ENCODE measurements at regions not wholly inside any gene's neighbourhood (a gene's known extent, or its start where the extent isn't known, plus 50 kb on each side); places are given as distances from the start of the nearest gene placed in this dataset.

DNA sequence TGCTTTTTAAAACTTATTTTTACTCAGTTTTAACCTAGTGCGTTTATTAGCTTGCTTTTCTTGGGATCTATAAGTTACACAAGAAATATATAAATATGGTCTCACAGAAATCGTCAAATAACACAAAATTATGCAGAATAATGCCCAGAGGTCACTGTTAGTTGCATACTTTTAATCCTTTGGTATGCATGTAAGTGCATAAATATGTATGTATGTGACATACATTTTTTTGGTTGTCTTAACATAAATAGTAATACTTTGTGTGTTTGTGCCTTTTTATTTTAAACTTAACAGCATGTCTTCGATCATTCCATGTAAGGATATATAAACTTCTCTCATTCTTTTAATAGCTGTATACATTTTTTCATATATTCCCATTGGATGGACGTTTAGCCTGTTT, 459.6 kb downstream of the PCNX1 start:
- Histone ChIP-seq H3K9me1 (ENCODE audit: control insufficient read depth, insufficient read depth, low read length) (no peaks in the 10 kb centered on the region), H3K4me2 (ENCODE audit: insufficient read depth, low read length) (no peak overlapping the region), H4K20me1 (replicated peaks; ENCODE audit: control insufficient read depth, insufficient read depth, low read length) (no peaks in the 10 kb centered on the region), H3K27me3 (ENCODE audit: control insufficient read depth in 2 of 2, insufficient read depth in 2 of 2, low read length in 2 of 2) (no peaks in the 10 kb centered on the region), H3K27ac (ENCODE audit: extremely low read depth, low read depth, low read length) (no peak overlapping the region), H3K4me3 (no peak overlapping the region), H3K4me1 (replicated peaks in 1 of 2; ENCODE audit: control insufficient read depth in 2 of 2, insufficient read depth in 2 of 2, low read length in 2 of 2) (peaks cover 2 to 27% of the 10 kb centered on the region in 2 experiments; a peak in 4 of 5 replicates), H2AFZ (ENCODE audit: low read depth, low read length) (no peak overlapping the region), H3K79me2 (ENCODE audit: control insufficient read depth, insufficient read depth, low read length) (peaks cover 21% of the 10 kb centered on the region; the same call in 2 of the 3 replicates), H3K9me3 (replicated peaks; ENCODE audit: control insufficient read depth, insufficient read depth, low read depth, low read length) (no peaks in the 10 kb centered on the region), H3K36me3 (ENCODE audit: control insufficient read depth, insufficient read depth, low read length) (no peaks in the 10 kb centered on the region), H3K9ac (ENCODE audit: insufficient read depth in 1 of 2, low read depth in 2 of 2, low read length in 2 of 2) (no peak overlapping the region)
- 87% methylated on average over 4 of the region's 4 CpGs for WGBS (ENCODE audit: insufficient coverage, low coverage, missing lambda C conversion rate)
- CTCF ChIA-PET (ENCODE audit: low intra/inter-chr PET ratio), result no interaction called here
- TF ChIP-seq ZFX (CRISPR knock-in tag; IDR thresholded peaks at IDR 0.05) (no peak), RB1 (IDR thresholded peaks at IDR 0.05; ENCODE audit: low read depth) (no peak)
- intact Hi-C loops (cut with micrococcal nuclease) (no loop called here), in situ Hi-C loops (cut with MboI) (no loop called here)
- no TSS peak for BruUV-seq (replicated peaks)
- no peak for ATAC-seq
- no peak for DNase-seq (ENCODE audit: extremely low read depth in 1 of 4, low spot score in 3 of 4)
- POLR2A ChIA-PET, result no interaction called here
- no peak for FAIRE-seq

DNA sequence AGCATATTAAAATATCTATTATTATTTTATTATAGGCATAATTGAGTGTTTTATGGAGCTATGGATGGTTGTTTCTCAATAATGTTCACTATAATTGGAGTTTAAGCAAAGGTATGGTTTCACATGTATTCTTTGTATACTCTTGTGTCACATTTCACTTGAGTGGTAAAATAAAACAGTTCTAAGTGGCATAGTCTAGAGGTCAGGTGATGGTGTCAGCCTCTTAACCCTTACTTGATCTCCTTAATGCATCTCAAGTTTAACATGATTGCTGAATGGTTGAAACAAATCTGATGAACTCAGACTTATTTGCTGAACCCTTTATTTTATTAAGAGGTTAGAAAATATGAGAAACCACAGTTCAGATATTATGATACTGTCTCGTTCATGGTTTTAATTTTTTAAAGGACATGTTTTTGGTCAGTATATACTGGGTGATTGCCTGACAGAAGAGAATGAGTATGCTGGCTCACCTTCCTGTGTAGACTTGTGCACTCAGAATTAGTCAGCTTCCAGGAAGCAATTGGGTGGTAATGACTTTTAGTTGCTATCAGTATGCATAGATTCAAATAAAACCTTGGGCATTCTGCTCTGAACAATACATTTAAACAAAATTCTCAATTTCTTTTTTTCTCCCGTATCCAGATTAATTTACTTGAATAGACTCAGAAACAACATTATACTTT, 464.6 kb downstream of the PCNX1 start:
- H3K27ac ChIP-seq (ENCODE audit: extremely low read depth, low read depth, low read length), result peak overlapping the region; percentile 31; the same call in 1 of the 3 replicates
- H4K20me1 ChIP-seq (replicated peaks; ENCODE audit: control insufficient read depth, insufficient read depth, low read length), result no peaks in the 10 kb centered on the region
- H3K9me1 ChIP-seq (ENCODE audit: control insufficient read depth, insufficient read depth, low read length), result no peaks in the 10 kb centered on the region
- H3K36me3 ChIP-seq (ENCODE audit: control insufficient read depth, insufficient read depth, low read length), result no peaks in the 10 kb centered on the region
- H3K27me3 ChIP-seq (ENCODE audit: control insufficient read depth in 2 of 2, insufficient read depth in 2 of 2, low read length in 2 of 2), result no peaks in the 10 kb centered on the region
- H3K9me3 ChIP-seq (replicated peaks; ENCODE audit: control insufficient read depth, insufficient read depth, low read depth, low read length), result no peaks in the 10 kb centered on the region
- no peak overlapping the region for H2AFZ ChIP-seq (ENCODE audit: low read depth, low read length)
- intact Hi-C loops (cut with micrococcal nuclease) (no loop called here), in situ Hi-C loops (cut with MboI) (no loop called here)
- 20% methylated on average over 1 of the region's 2 CpGs for WGBS (ENCODE audit: insufficient coverage, low coverage, missing lambda C conversion rate)
- H3K4me1 ChIP-seq (replicated peaks in 1 of 2; ENCODE audit: control insufficient read depth in 2 of 2, insufficient read depth in 2 of 2, low read length in 2 of 2), result peaks cover 0 to 7% of the 10 kb centered on the region in 2 experiments; a peak in 1 of 5 replicates
- FAIRE-seq (no peak), ATAC-seq (peak; percentile 85), DNase-seq (ENCODE audit: extremely low read depth in 1 of 4, low spot score in 3 of 4) (peak in 2 of 4 experiments; percentile 22 to 41)
- H3K9ac ChIP-seq (ENCODE audit: insufficient read depth in 1 of 2, low read depth in 2 of 2, low read length in 2 of 2), result 0 out of 4 replicates have a peak overlapping the region, but pooled peaks of 1 of the 2 experiments have one; percentile 38
- no peak overlapping the region for H3K4me3 ChIP-seq
- no TSS peak for BruUV-seq (replicated peaks)
- ChIA-PET POLR2A (no interaction called here), CTCF (ENCODE audit: low intra/inter-chr PET ratio) (no interaction called here)
- no peak overlapping the region for H3K4me2 ChIP-seq (ENCODE audit: insufficient read depth, low read length)
- H3K79me2 ChIP-seq (ENCODE audit: control insufficient read depth, insufficient read depth, low read length), result peaks cover 6% of the 10 kb centered on the region; the same call in 1 of the 3 replicates
- TF ChIP-seq RB1 (IDR thresholded peaks at IDR 0.05; ENCODE audit: low read depth) (no peak), SRSF3 (IDR thresholded peaks at IDR 0.05; ENCODE audit: insufficient read depth, low read length) (no peak), ZSCAN29 (IDR thresholded peaks at IDR 0.05) (peak; percentile 78; the same call in 1 of the 2 replicates), GTF2A2 (tag; IDR thresholded peaks at IDR 0.05) (no peak), MCM2 (IDR thresholded peaks at IDR 0.05; ENCODE audit: low read depth) (no peak), POLR2H (tag; IDR thresholded peaks at IDR 0.05; ENCODE audit: low read depth) (no peak), SRSF7 (optimal IDR thresholded peaks at IDR 0.05; ENCODE audit: low read depth, low read length) (no peak)
- TF ChIP-seq, protein P1, sequence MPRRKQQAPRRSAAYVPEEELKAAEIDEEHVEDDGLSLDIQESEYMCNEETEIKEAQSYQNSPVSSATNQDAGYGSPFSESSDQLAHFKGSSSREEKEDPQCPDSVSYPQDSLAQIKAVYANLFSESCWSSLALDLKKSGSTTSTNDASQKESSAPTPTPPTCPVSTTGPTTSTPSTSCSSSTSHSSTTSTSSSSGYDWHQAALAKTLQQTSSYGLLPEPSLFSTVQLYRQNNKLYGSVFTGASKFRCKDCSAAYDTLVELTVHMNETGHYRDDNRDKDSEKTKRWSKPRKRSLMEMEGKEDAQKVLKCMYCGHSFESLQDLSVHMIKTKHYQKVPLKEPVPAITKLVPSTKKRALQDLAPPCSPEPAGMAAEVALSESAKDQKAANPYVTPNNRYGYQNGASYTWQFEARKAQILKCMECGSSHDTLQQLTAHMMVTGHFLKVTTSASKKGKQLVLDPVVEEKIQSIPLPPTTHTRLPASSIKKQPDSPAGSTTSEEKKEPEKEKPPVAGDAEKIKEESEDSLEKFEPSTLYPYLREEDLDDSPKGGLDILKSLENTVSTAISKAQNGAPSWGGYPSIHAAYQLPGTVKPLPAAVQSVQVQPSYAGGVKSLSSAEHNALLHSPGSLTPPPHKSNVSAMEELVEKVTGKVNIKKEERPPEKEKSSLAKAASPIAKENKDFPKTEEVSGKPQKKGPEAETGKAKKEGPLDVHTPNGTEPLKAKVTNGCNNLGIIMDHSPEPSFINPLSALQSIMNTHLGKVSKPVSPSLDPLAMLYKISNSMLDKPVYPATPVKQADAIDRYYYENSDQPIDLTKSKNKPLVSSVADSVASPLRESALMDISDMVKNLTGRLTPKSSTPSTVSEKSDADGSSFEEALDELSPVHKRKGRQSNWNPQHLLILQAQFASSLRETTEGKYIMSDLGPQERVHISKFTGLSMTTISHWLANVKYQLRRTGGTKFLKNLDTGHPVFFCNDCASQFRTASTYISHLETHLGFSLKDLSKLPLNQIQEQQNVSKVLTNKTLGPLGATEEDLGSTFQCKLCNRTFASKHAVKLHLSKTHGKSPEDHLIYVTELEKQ (CRISPR knock-in tag; IDR thresholded peaks at IDR 0.05), result no peak
- TF ChIP-seq, protein P2, sequence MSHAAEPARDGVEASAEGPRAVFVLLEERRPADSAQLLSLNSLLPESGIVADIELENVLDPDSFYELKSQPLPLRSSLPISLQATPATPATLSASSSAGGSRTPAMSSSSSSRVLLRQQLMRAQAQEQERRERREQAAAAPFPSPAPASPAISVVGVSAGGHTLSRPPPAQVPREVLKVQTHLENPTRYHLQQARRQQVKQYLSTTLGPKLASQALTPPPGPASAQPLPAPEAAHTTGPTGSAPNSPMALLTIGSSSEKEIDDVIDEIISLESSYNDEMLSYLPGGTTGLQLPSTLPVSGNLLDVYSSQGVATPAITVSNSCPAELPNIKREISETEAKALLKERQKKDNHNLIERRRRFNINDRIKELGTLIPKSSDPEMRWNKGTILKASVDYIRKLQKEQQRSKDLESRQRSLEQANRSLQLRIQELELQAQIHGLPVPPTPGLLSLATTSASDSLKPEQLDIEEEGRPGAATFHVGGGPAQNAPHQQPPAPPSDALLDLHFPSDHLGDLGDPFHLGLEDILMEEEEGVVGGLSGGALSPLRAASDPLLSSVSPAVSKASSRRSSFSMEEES (CRISPR knock-in tag; IDR thresholded peaks at IDR 0.05), result no peak

All from K562 (cell line).